ENCODE measurements at regions not wholly inside any gene's neighbourhood (a gene's known extent, or its start where the extent isn't known, plus 50 kb on each side); places are given as distances from the start of the nearest gene placed in this dataset.

DNA sequence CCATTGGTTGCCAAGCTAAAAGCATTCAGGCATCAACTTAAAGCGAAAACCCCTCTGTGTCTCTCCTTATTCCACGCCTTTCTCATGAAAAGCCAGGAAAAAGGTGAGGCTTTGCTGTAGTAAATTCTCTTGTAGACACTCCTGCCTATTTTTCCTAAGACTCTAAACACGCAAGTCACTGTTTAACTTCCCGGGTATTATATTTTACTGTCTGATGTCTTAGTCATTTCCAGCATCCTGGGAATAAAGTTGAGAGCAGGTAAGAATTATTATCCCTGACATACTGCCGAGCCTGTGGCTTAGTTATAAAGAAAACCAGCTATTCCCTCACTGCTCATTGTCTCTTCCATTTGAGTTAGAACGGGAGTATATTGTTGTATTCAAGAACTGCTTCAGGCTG lies 112.4 kb upstream of the GATA6 start:
- DNase-seq (ENCODE audit: low read depth): no peak
- TF ChIP-seq, protein P1, sequence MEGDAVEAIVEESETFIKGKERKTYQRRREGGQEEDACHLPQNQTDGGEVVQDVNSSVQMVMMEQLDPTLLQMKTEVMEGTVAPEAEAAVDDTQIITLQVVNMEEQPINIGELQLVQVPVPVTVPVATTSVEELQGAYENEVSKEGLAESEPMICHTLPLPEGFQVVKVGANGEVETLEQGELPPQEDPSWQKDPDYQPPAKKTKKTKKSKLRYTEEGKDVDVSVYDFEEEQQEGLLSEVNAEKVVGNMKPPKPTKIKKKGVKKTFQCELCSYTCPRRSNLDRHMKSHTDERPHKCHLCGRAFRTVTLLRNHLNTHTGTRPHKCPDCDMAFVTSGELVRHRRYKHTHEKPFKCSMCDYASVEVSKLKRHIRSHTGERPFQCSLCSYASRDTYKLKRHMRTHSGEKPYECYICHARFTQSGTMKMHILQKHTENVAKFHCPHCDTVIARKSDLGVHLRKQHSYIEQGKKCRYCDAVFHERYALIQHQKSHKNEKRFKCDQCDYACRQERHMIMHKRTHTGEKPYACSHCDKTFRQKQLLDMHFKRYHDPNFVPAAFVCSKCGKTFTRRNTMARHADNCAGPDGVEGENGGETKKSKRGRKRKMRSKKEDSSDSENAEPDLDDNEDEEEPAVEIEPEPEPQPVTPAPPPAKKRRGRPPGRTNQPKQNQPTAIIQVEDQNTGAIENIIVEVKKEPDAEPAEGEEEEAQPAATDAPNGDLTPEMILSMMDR (IDR thresholded peaks at IDR 0.05; ENCODE audit: control insufficient read depth, extremely low read depth, insufficient read depth): no peak
- H3K4me3 ChIP-seq (ENCODE audit: low read depth, low read length): no peak overlapping the region

DNA sequence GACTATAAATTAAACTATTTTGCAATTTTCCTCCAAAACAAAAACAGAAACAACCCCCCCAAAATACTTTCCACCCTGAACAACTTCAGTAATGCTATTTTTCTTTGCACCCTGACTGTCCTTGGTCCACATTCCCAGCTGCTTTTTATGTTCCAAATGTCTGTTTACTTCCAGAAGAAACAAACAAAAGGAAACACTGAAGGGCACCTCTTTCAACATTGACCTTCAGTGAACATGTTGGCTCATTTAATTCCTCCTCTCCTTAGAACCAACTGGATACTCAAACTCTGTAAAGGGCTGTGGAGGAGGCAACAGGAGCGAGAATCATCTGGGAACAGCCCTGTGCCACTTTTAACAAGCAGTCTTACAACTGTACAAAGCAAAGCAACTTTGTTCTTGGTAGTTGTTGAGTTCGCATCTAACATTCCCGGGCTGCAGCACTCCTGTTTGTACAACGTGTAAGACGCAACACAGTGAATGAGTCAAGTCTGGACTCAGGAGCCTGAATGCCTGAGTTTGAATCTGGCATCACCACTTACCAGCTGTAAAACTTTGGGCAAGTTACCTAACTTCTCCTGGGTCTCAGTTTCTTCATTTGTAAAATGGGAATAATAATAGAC lies 111.4 kb upstream of the GATA6 start:
- no peak for DNase-seq (ENCODE audit: low read depth)
- no peak overlapping the region for H3K4me3 ChIP-seq (ENCODE audit: low read depth, low read length)
- TF ChIP-seq, protein P1 (IDR thresholded peaks at IDR 0.05; ENCODE audit: control insufficient read depth, extremely low read depth, insufficient read depth): no peak

DNA sequence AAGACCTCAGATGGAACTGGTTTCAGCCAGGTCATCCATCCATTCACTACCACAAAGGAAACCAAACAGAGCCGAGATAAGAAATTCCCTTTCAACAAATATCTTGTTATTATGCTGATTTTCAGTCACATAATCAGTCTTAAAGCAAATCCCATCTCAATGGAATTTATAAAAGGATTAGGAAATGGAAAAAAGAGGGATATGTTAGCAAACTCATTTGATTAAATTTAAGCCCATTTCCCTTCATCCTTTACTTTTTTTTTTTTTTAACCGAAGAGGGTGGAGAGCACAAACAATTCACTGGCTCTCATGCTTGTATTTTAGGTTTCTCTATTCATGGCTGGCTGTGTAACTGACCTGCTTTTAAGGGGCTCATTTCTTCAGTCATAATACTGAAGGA lies 109.0 kb upstream of the GATA6 start:
- no peak for DNase-seq (ENCODE audit: low read depth)
- H3K4me3 ChIP-seq (ENCODE audit: low read depth, low read length): no peak overlapping the region
- TF ChIP-seq, protein P1 (IDR thresholded peaks at IDR 0.05; ENCODE audit: control insufficient read depth, extremely low read depth, insufficient read depth): no peak

DNA sequence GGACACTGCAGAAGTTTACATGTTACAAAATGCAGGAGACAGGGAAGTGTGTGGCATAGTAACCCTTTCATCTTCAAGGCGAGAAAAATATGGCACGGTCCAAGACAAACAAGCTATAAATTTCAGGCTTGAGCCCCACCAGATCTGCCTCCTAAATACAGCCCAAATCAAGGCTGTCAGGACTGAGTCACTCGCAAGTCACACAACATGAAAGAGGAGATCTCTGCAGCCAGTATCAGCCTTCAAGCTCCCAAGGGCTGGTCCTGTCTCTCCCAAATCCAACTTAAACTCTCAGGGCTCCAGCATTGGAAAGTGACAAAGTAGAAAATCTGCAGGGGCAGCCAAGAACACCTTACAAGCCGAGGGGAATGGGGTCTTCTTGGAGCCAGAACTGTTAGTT lies 106.3 kb upstream of the GATA6 start:
- DNase-seq (ENCODE audit: low read depth): no peak
- no peak overlapping the region for H3K4me3 ChIP-seq (ENCODE audit: low read depth, low read length)
- TF ChIP-seq, protein P1 (IDR thresholded peaks at IDR 0.05; ENCODE audit: control insufficient read depth, extremely low read depth, insufficient read depth): no peak

DNA sequence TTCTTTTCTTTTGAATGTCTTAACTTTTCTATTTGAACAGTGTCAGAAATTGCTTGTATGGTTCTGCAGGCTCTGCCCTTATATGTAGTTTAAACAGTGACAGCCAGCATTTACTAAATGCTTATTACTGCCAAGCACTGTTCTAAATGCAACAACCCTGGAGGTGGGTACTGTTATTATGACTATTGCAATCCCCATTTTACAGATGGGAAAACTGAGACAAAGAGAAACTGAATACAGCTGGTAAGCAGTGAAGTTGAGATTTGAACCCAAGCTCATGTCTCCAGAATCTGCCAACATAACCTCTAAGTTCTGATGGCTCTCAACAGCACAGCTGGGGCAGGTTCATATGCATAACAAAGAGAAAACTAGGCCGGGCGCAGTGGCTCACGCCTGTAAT lies 105.7 kb upstream of the GATA6 start:
- DNase-seq (ENCODE audit: low read depth): no peak
- no peak overlapping the region for H3K4me3 ChIP-seq (ENCODE audit: low read depth, low read length)
- TF ChIP-seq, protein P1 (IDR thresholded peaks at IDR 0.05; ENCODE audit: control insufficient read depth, extremely low read depth, insufficient read depth): no peak

DNA sequence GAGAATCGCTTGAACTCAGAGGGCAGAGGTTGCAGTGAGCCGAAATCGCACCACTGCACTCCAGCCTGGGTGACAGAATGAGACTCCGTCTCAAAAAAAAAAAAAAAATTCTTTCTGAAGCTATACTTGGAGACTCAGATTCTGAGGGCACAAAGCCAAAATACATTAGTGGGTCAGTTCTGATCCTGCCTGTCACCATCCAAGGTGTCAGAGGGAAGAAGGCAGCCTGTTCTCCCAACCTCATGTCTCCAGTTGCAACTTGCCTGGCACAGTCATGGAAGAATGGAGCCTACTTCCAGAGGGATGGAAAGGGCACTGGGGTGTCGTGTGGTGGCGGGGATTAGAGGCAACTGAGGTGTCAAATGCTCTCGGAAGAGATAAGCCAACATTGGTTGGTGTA lies 104.8 kb upstream of the GATA6 start:
- DNase-seq (ENCODE audit: low read depth): no peak
- TF ChIP-seq, protein P1 (IDR thresholded peaks at IDR 0.05; ENCODE audit: control insufficient read depth, extremely low read depth, insufficient read depth): no peak
- no peak overlapping the region for H3K4me3 ChIP-seq (ENCODE audit: low read depth, low read length)

DNA sequence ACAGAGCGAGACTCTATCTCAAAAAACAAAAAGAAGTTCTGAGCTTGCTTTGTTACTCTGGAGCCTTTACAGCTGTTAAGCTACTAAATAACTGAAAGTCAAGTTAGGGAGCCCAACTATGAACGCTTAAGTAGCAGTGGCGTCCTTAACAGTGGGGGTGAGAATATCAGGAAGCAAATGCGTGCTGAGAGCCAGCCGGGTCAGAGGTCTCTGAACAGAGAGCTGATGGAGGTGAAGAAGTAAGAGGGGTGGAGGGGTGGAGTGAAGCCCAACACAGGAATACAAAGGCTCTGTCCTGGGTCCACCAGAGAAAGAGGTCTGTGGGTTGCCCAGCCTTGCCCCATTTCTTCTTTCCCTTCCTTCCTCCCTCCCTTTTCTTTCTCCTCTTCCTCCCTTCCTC lies 104.1 kb upstream of the GATA6 start:
- TF ChIP-seq, protein P1 (IDR thresholded peaks at IDR 0.05; ENCODE audit: control insufficient read depth, extremely low read depth, insufficient read depth): no peak
- H3K4me3 ChIP-seq (ENCODE audit: low read depth, low read length): no peak overlapping the region
- DNase-seq (ENCODE audit: low read depth): no peak

All from LNCaP clone FGC (cell line).